Caco-2 (cell line): ENCODE measurements at regions not wholly inside any gene's neighbourhood (a gene's known extent, or its start where the extent isn't known, plus 50 kb on each side); places are given as distances from the start of the nearest gene placed in this dataset.

Source experiments
- BruUV-seq: library from RNA; stranded (reverse); fragments of 400-500 nt; replicated peaks from 2 replicates; lab custom pipeline; 2021; lab: Mats Ljungman, UMichigan
- CTCF ChIA-PET: fragments of 300-600 bp; sonication (Branson Sonifier 250); formaldehyde crosslinking; loops from one replicate; lab custom pipeline; 2022; ENCODE audit warnings: antibody characterized with exemption; lab: Charles Lee
- POLR2A ChIA-PET: fragments of 300-600 bp; sonication (Branson Sonifier 250); formaldehyde crosslinking; loops from one replicate; lab custom pipeline; 2022; ENCODE audit warnings: antibody characterized with exemption; lab: Charles Lee
- DNase-seq, 2 experiments: peaks; one replicate each; pipeline versions ENCODE4 v3.0.0 to v3.0.0-alpha.2; 2020 to 2022
- H3K27me3 ChIP-seq: replicated peaks from 2 replicates; pipeline ENCODE4 v1.6.0; 2011; ENCODE audit warnings: low read length; ENCODE audit not compliant: control insufficient read depth, insufficient read depth
- H3K36me3 ChIP-seq: 2 replicates; pipeline ENCODE4 v1.5.1; 2011; ENCODE audit warnings: low read length; ENCODE audit not compliant: control insufficient read depth, insufficient read depth
- H3K4me1 ChIP-seq: fragments of 250-450 bp; sonication (Bioruptor Pico); 2 replicates; pipeline ENCODE4 v1.5.1; 2020; ENCODE audit warnings: mild to moderate bottlenecking
- H3K4me3 ChIP-seq: 2 replicates; pipeline ENCODE4 v1.5.1; 2011; ENCODE audit warnings: low read depth, mild to moderate bottlenecking, control low read depth, low read length
- H3K9me3 ChIP-seq: fragments of 250-450 bp; sonication (Bioruptor Pico); 2 replicates; pipeline ENCODE4 v1.5.1; 2020; ENCODE audit warnings: mild to moderate bottlenecking, moderate library complexity
- H3K27ac Mint-ChIP-seq: one replicate; pipeline ENCODE4 v1.8.0; 2022; ENCODE audit warnings: mixed read lengths; ENCODE audit not compliant: unreplicated experiment
- H3K27me3 Mint-ChIP-seq: one replicate; pipeline ENCODE4 v1.8.0; 2022; ENCODE audit warnings: mixed read lengths; ENCODE audit not compliant: insufficient read depth, unreplicated experiment
- H3K36me3 Mint-ChIP-seq: one replicate; pipeline ENCODE4 v1.8.0; 2022; ENCODE audit warnings: mild to moderate bottlenecking, mixed read lengths; ENCODE audit not compliant: insufficient read depth, unreplicated experiment
- H3K4me1 Mint-ChIP-seq: one replicate; pipeline ENCODE4 v1.8.0; 2022; ENCODE audit warnings: low read depth, mixed read lengths; ENCODE audit not compliant: unreplicated experiment
- H3K4me3 Mint-ChIP-seq: one replicate; pipeline ENCODE4 v1.8.0; 2022; ENCODE audit warnings: mild to moderate bottlenecking, moderate library complexity, mixed read lengths; ENCODE audit not compliant: unreplicated experiment
- H3K9me3 Mint-ChIP-seq: one replicate; pipeline ENCODE4 v1.8.0; 2022; ENCODE audit warnings: mixed read lengths; ENCODE audit not compliant: unreplicated experiment
- intact Hi-C: fragments of 100-400 bp; cut with micrococcal nuclease; formaldehyde crosslinking; loops from one replicate; pipeline ENCODE4 v1.10.0; 2022; ENCODE audit not compliant: unreplicated experiment
- TF ChIP-seq, protein P1 (sequence below), 2 experiments: fragments of 200-600 bp in 1 of 2; IDR thresholded peaks; 1 replicate in 1 of 2; 2 replicates in 1 of 2; pipeline versions ENCODE4 v1.5.1 to v1.8.0; 2011 to 2022; ENCODE audit warnings: antibody characterized with exemption in 1 of 2, control low read depth in 1 of 2, inconsistent platforms in 1 of 2, low read depth in 1 of 2, low read length in 1 of 2, mild to moderate bottlenecking in 1 of 2, moderate library complexity in 1 of 2; ENCODE audit not compliant: insufficient read depth in 1 of 2, severe bottlenecking in 1 of 2, unreplicated experiment in 1 of 2

DNA sequence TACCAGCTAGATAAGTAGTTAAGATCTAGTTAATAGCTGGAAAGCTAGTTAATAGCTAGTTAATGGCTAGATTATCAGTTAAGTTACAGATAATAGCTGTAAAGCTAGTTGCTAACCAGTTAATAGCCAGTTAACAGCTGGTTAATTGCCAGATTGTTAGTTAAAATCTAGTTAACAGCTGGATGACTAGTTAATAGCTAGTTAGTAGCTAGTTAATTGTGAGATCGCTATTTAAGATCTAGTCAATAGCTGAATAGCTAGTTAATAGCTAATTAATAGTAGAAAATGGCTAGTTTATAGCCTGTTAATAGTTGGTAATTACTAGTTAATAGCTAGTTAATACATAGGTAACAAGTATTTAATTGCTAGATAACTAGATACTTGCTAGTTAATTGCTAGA, 630.5 kb upstream of the CT83 start:
- CTCF ChIA-PET: no interaction called here
- H3K27me3 ChIP-seq: no peaks in the 10 kb centered on the region
- no peaks in the 10 kb centered on the region for H3K27me3 Mint-ChIP-seq

DNA sequence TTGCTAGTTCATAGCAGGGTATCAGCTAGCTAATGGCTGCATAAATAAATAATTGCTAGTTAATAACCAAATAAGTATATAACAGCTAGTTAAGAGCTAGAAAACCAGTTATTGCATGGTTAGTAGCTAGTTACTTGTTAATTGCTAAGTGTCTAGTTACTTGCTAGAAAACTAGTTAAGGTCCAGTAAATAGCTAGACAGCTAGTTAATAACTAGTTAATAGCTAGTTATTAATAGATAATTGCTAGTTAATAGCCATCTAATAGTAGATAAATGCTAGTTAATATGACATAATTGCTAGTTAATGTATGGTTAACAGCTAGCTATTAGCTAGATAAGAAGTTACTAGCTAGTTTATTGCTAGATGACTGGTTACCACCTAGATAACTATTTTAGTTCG, 629.9 kb upstream of the CT83 start:
- no peaks in the 10 kb centered on the region for H3K9me3 Mint-ChIP-seq
- CTCF ChIA-PET: no interaction called here
- Histone ChIP-seq H3K4me3 (no peak overlapping the region), H3K9me3 (no peaks in the 10 kb centered on the region), H3K4me1 (no peaks in the 10 kb centered on the region), H3K27me3 (no peaks in the 10 kb centered on the region), H3K36me3 (no peaks in the 10 kb centered on the region)
- POLR2A ChIA-PET: no interaction called here
- intact Hi-C loops: no loop called here
- BruUV-seq: no TSS peak
- TF ChIP-seq, protein P1, sequence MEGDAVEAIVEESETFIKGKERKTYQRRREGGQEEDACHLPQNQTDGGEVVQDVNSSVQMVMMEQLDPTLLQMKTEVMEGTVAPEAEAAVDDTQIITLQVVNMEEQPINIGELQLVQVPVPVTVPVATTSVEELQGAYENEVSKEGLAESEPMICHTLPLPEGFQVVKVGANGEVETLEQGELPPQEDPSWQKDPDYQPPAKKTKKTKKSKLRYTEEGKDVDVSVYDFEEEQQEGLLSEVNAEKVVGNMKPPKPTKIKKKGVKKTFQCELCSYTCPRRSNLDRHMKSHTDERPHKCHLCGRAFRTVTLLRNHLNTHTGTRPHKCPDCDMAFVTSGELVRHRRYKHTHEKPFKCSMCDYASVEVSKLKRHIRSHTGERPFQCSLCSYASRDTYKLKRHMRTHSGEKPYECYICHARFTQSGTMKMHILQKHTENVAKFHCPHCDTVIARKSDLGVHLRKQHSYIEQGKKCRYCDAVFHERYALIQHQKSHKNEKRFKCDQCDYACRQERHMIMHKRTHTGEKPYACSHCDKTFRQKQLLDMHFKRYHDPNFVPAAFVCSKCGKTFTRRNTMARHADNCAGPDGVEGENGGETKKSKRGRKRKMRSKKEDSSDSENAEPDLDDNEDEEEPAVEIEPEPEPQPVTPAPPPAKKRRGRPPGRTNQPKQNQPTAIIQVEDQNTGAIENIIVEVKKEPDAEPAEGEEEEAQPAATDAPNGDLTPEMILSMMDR (IDR thresholded peaks at IDR 0.05; ENCODE audit: insufficient read depth in 1 of 2, low read depth in 1 of 2, low read length in 1 of 2, severe bottlenecking in 1 of 2, unreplicated experiment in 1 of 2): no peak
- no peaks in the 10 kb centered on the region for H3K27me3 Mint-ChIP-seq
- H3K27ac Mint-ChIP-seq: no peak overlapping the region
- DNase-seq: no peak
- no peak overlapping the region for H3K4me3 Mint-ChIP-seq
- no peaks in the 10 kb centered on the region for H3K36me3 Mint-ChIP-seq
- no peaks in the 10 kb centered on the region for H3K4me1 Mint-ChIP-seq

More for the DNA sequence above, 630.5 kb upstream of the CT83 start:
- Histone ChIP-seq H3K4me1 (no peaks in the 10 kb centered on the region), H3K9me3 (no peaks in the 10 kb centered on the region), H3K4me3 (no peak overlapping the region), H3K36me3 (no peaks in the 10 kb centered on the region)
- H3K4me3 Mint-ChIP-seq: no peak overlapping the region
- no peaks in the 10 kb centered on the region for H3K4me1 Mint-ChIP-seq
- POLR2A ChIA-PET: no interaction called here
- no peak for DNase-seq
- intact Hi-C loops: no loop called here
- TF ChIP-seq, protein P1 (IDR thresholded peaks at IDR 0.05; ENCODE audit: insufficient read depth in 1 of 2, low read depth in 1 of 2, low read length in 1 of 2, severe bottlenecking in 1 of 2, unreplicated experiment in 1 of 2): no peak
- no peak overlapping the region for H3K27ac Mint-ChIP-seq
- BruUV-seq: no TSS peak
- H3K36me3 Mint-ChIP-seq: no peaks in the 10 kb centered on the region
- H3K9me3 Mint-ChIP-seq: no peaks in the 10 kb centered on the region

DNA sequence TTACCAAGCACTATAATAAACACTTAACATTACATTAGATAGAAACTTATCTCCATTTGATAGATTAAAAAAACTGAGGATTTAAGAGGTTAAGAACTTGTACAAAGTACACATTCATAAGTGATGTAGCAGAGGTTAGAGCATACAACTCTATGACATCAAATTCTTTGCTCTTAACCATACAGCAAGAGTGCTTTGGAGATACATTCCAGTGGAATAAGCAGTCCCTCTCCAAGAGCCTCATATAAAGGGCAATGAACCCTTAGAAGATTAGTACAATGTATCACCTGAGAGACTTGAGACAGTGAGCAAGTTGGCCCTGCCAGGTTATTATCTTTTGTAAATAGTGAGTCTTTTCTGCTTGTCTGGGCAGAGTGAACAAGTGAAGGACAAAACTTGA, 600.4 kb upstream of the CT83 start:
- Histone ChIP-seq H3K36me3 (no peaks in the 10 kb centered on the region), H3K4me1 (no peaks in the 10 kb centered on the region), H3K27me3 (no peaks in the 10 kb centered on the region), H3K4me3 (no peak overlapping the region), H3K9me3 (no peaks in the 10 kb centered on the region)
- DNase-seq: no peak
- intact Hi-C loops: no loop called here
- Mint-ChIP-seq H3K27ac (no peak overlapping the region), H3K9me3 (no peaks in the 10 kb centered on the region), H3K27me3 (peaks cover 1% of the 10 kb centered on the region), H3K4me3 (no peak overlapping the region), H3K36me3 (no peaks in the 10 kb centered on the region), H3K4me1 (no peaks in the 10 kb centered on the region)
- CTCF ChIA-PET: no interaction called here
- POLR2A ChIA-PET: no interaction called here
- TF ChIP-seq, protein P1 (IDR thresholded peaks at IDR 0.05; ENCODE audit: insufficient read depth in 1 of 2, low read depth in 1 of 2, low read length in 1 of 2, severe bottlenecking in 1 of 2, unreplicated experiment in 1 of 2): no peak
- BruUV-seq: no TSS peak
